ACC112 (cell line): ENCODE measurements at regions not wholly inside any gene's neighbourhood (a gene's known extent, or its start where the extent isn't known, plus 50 kb on each side); places are given as distances from the start of the nearest gene placed in this dataset.

ENCODE experiments used
- H2AFZ ChIP-seq: fragments of 200-600 bp; sonication (generic); one replicate; pipeline ENCODE4 v1.6.0; 2017; ENCODE audit warnings: antibody characterized with exemption, low read length; ENCODE audit not compliant: unreplicated experiment
- H3K27ac ChIP-seq: fragments of 200-600 bp; sonication (generic); 2 replicates; pipeline ENCODE4 v1.5.1; 2014; ENCODE audit warnings: low read depth, mild to moderate bottlenecking, antibody characterized with exemption, low read length, moderate library complexity
- H3K27me3 ChIP-seq: fragments of 200-600 bp; sonication (generic); 2 replicates; pipeline ENCODE4 v1.6.1; 2014; ENCODE audit warnings: mild to moderate bottlenecking, antibody characterized with exemption, low read length, moderate library complexity, mixed read lengths; ENCODE audit not compliant: insufficient read depth
- H3K36me3 ChIP-seq: fragments of 200-600 bp; sonication (generic); 2 replicates; pipeline ENCODE4 v1.6.1; 2016; ENCODE audit warnings: mild to moderate bottlenecking, antibody characterized with exemption, low read length, moderate library complexity, mixed read lengths; ENCODE audit not compliant: insufficient read depth
- H3K4me1 ChIP-seq: fragments of 200-600 bp; sonication (generic); one replicate; pipeline ENCODE4 v1.6.1; 2016; ENCODE audit warnings: low read length, mixed read lengths; ENCODE audit not compliant: insufficient read depth, unreplicated experiment, control insufficient read depth
- H3K4me3 ChIP-seq: fragments of 200-600 bp; sonication (generic); 2 replicates; pipeline ENCODE4 v1.5.1; 2014; ENCODE audit warnings: mild to moderate bottlenecking, low read depth, low read length
- H3K79me2 ChIP-seq: fragments of 200-600 bp; sonication (generic); one replicate; pipeline ENCODE4 v1.6.0; 2016; ENCODE audit warnings: low read length; ENCODE audit not compliant: control insufficient read depth, unreplicated experiment, insufficient read depth

GRCh38 chr5:87885758-87886157, 382.9 kb downstream of the TMEM161B start:
- Histone ChIP-seq H3K36me3 (no peaks in the 10 kb centered on the region), H3K79me2 (no peaks in the 10 kb centered on the region), H3K4me1 (no peaks in the 10 kb centered on the region), H3K4me3 (no peak overlapping the region), H3K27ac (no peak overlapping the region), H2AFZ (no peak overlapping the region), H3K27me3 (no peaks in the 10 kb centered on the region)

GRCh38 chr5:87877495-87877894, 391.1 kb downstream of the TMEM161B start:
- Histone ChIP-seq H3K4me3 (no peak overlapping the region), H3K79me2 (no peaks in the 10 kb centered on the region), H3K4me1 (no peaks in the 10 kb centered on the region), H2AFZ (no peak overlapping the region), H3K36me3 (no peaks in the 10 kb centered on the region), H3K27me3 (no peaks in the 10 kb centered on the region), H3K27ac (no peak overlapping the region)

GRCh38 chr5:87877023-87877422, 391.6 kb downstream of the TMEM161B start:
- Histone ChIP-seq H3K27ac (no peak overlapping the region), H3K4me1 (no peaks in the 10 kb centered on the region), H3K79me2 (no peaks in the 10 kb centered on the region), H3K27me3 (no peaks in the 10 kb centered on the region), H3K4me3 (no peak overlapping the region), H2AFZ (no peak overlapping the region), H3K36me3 (no peaks in the 10 kb centered on the region)

- H2AFZ ChIP-seq: no peak overlapping the region
Measured at GRCh38 chr5:87876616-87877015, 392.0 kb downstream of the TMEM161B start.

GRCh38 chr5:87872986-87873385, 395.7 kb downstream of the TMEM161B start:
- no peaks in the 10 kb centered on the region for H3K4me1 ChIP-seq
- no peak overlapping the region for H3K27ac ChIP-seq
- no peaks in the 10 kb centered on the region for H3K27me3 ChIP-seq
- H3K36me3 ChIP-seq: no peaks in the 10 kb centered on the region
- H3K4me3 ChIP-seq: no peak overlapping the region
- H3K79me2 ChIP-seq: no peaks in the 10 kb centered on the region
- no peak overlapping the region for H2AFZ ChIP-seq

More at GRCh38 chr5:87876616-87877015, 392.0 kb downstream of the TMEM161B start:
- no peaks in the 10 kb centered on the region for H3K79me2 ChIP-seq
- H3K36me3 ChIP-seq: no peaks in the 10 kb centered on the region
- no peaks in the 10 kb centered on the region for H3K27me3 ChIP-seq
- no peak overlapping the region for H3K27ac ChIP-seq
- H3K4me1 ChIP-seq: no peaks in the 10 kb centered on the region
- no peak overlapping the region for H3K4me3 ChIP-seq

- Histone ChIP-seq H3K4me1 (no peaks in the 10 kb centered on the region), H3K36me3 (no peaks in the 10 kb centered on the region), H2AFZ (no peak overlapping the region), H3K4me3 (no peak overlapping the region), H3K27ac (no peak overlapping the region), H3K27me3 (no peaks in the 10 kb centered on the region), H3K79me2 (no peaks in the 10 kb centered on the region)
Measured at GRCh38 chr5:87868792-87869191, 399.9 kb downstream of the TMEM161B start.

GRCh38 chr5:87867281-87867680, 401.4 kb downstream of the TMEM161B start:
- Histone ChIP-seq H3K27me3 (no peaks in the 10 kb centered on the region), H3K4me1 (no peaks in the 10 kb centered on the region), H3K36me3 (no peaks in the 10 kb centered on the region), H3K27ac (no peak overlapping the region), H2AFZ (no peak overlapping the region), H3K79me2 (no peaks in the 10 kb centered on the region), H3K4me3 (no peak overlapping the region)

GRCh38 chr5:87853541-87853940, 415.1 kb downstream of the TMEM161B start:
- H3K27ac ChIP-seq: no peak overlapping the region
- H3K36me3 ChIP-seq: no peaks in the 10 kb centered on the region
- H2AFZ ChIP-seq: no peak overlapping the region
- H3K27me3 ChIP-seq: no peaks in the 10 kb centered on the region
- no peaks in the 10 kb centered on the region for H3K4me1 ChIP-seq
- H3K79me2 ChIP-seq: no peaks in the 10 kb centered on the region
- H3K4me3 ChIP-seq: no peak overlapping the region

- Histone ChIP-seq H3K27ac (no peak overlapping the region), H3K79me2 (no peaks in the 10 kb centered on the region), H3K36me3 (no peaks in the 10 kb centered on the region), H3K4me1 (no peaks in the 10 kb centered on the region), H3K4me3 (no peak overlapping the region), H2AFZ (no peak overlapping the region), H3K27me3 (no peaks in the 10 kb centered on the region)
Measured at GRCh38 chr5:87851603-87852002, 417.0 kb downstream of the TMEM161B start.

- H3K4me1 ChIP-seq: no peaks in the 10 kb centered on the region
- H3K36me3 ChIP-seq: no peaks in the 10 kb centered on the region
- no peak overlapping the region for H2AFZ ChIP-seq
- H3K27me3 ChIP-seq: no peaks in the 10 kb centered on the region
- no peak overlapping the region for H3K4me3 ChIP-seq
- H3K27ac ChIP-seq: no peak overlapping the region
- H3K79me2 ChIP-seq: no peaks in the 10 kb centered on the region
Measured at GRCh38 chr5:87850843-87851242, 417.8 kb downstream of the TMEM161B start.

GRCh38 chr5:87845734-87846133, 422.9 kb downstream of the TMEM161B start:
- H3K27ac ChIP-seq: no peak overlapping the region
- no peak overlapping the region for H3K4me3 ChIP-seq
- H3K79me2 ChIP-seq: no peaks in the 10 kb centered on the region
- H3K27me3 ChIP-seq: no peaks in the 10 kb centered on the region
- H3K36me3 ChIP-seq: no peaks in the 10 kb centered on the region
- H2AFZ ChIP-seq: no peak overlapping the region
- H3K4me1 ChIP-seq: no peaks in the 10 kb centered on the region
